ENCODE measurements at regions not wholly inside any gene's neighbourhood (a gene's known extent, or its start where the extent isn't known, plus 50 kb on each side); places are given as distances from the start of the nearest gene placed in this dataset.
A peak's percentile ranks its signal among the peaks of the same experiment; 100 is the strongest.

DNA sequence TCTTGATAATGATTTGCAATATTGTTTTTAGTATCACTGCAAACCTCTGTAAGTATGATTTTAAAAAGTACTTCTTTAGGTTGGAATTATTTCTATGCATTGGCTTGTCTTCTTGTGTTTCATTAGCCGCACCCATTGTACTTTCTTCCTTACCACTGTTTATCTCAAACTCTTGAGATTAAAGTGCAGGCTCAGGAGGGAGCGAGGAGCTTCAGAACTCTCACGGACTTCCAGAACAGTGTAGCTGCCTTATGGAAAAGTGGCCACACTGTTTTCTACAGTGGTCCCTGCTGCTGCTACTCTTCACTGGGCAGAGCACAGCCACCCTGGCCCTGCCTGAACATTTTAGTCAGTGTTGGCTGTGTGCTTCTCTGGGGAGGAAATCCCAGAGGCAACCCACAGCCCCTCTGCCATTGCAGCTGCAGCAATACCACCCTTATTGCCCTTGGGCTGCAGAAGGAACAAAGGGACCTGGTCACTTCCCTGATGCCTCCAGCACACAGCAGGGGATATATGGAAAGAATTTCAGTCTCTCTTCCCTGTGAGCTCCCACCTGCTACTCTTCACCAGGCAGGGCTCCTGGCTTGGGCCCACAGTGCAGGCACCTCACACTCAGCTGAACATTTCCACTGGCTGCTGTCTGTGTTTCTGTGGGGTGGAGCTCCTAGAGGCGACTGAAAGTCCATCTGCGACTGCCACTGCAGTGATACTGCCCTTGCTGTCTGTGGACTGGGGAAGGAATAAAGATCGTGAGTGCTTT, 91.7 kb upstream of the MAP3K4 start:
- peak; percentile 89 for DNase-seq (ENCODE audit: low read depth, low spot score)

DNA sequence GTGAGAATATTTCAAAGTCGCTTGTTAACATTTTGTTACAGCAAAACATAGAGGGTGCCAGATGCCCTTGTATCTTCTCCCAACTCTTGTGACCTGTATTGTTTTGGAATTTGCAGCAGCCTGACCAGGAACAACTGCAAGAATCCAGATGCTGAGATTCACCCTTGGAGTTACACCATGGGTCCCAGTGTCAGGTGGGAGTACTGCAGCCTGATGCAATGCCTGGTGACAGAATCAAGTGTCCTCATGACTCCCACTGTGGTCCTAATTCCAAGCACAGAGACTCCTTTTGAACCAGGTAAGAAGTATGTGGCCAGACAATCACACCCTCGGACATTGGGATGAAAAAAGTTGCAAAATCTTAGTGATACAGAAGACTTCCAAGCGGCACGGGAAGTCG, 79.6 kb upstream of the MAP3K4 start:
- no peak for DNase-seq (ENCODE audit: low read depth, low spot score)

GRCh38 chr6:160912411-160912810, 79.2 kb upstream of the MAP3K4 start:
- DNase-seq (ENCODE audit: low read depth, low spot score) = no peak

- no peak for DNase-seq (ENCODE audit: low read depth, low spot score)
Measured at GRCh38 chr6:160917572-160917971, 74.0 kb upstream of the MAP3K4 start.

DNA sequence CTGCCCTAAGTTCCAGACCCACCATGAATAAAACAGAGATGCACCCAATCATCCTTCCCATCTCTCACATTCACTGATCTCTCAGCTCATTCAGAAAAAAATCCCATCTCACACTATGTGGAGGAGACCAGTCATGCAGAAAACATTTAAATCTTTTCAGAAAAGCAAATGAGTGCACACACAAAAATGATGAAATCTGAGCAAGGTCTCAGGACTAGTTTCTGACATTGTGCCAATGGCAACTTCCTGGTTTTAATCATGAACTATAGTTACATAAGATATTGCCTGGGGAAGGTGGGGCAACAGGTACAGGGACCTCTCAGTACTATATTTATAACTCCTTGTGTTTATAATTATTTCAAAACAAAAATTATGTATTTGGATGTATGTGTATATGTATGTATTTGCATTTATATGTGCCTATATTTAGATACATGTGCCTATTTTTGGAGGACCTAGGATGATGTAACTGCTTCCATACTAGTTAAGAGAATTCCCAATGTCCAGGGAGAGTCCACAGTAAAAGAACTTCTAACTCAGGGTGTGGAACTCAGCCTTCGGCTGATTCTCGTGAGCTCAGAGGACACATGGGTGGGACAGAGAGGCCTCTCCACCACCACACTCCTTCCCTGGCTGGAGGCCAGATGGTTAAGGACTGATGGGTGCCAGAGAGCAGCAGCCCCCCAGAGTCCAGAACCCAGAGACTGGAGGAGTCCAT, 71.7 kb upstream of the MAP3K4 start:
- DNase-seq (ENCODE audit: low read depth, low spot score) = no peak

DNA sequence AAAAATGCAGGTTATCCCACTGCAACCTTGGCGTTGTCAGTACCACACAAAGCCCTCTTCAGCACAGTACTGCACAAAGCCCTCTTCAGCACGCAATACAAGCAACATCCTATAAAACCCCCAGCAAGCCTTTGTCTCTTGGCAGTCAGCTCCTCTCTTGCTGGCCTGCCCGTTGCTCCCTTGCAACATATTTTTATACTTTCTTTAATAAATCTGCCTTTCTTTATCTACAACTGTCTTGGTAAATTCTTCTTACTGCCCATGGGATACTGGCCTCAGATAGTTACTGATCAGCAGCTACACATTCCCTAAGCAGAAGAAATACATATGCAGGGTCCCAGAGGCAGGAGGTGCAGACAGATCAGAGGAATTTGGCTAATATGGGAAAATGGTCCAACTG, 70.5 kb upstream of the MAP3K4 start:
- no peak for DNase-seq (ENCODE audit: low read depth, low spot score)

DNA sequence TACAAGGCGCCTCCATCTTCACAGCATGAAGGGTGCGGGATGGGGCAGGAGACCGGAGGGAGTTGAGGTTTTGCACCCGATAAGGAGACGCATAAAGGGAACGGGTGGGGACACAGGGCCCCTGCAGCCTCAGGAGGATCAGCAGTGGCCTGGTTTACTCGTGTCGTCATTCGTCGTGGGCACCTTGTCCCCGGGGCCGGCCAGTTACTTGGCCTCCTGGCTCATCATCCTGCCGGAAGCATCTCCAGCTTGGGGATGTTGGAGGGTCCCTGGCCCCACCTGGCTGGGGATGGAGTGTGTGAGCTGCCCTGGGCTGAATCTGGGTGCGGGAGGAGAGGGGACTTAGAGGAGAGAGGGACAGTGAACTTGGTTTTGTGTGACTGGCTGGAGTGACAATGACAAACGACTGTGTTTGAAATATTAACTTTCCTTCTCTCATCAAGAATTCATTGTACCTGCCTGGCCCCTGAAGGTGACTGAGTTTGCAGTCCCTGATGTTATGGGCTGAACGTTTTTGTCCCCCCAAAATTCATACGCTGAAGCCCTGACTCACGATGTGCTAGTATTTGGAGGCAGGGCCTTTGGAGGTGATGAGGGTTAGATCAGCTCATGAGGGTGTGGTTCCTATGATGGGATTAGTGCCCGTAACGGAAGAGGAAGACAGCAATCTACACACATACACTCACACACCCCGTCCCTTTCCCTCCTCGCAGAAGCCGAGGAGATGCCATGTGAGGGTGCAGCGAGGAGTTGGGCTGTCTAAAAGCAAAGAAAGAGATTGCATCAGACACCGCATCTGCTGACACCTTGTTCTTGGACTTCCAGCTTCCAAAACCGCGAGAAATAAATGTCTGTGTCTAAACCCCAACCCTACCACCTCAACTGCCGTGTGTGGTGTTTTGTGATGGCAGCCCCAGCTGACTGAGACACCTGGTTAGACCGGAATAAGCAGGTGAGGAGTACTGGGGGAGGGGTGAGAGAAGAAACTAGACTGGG, 65.0 kb upstream of the MAP3K4 start:
- DNase-seq (ENCODE audit: low read depth, low spot score) = peak; percentile 40

GRCh38 chr6:160927416-160927815, 64.2 kb upstream of the MAP3K4 start:
- peak; percentile 42 for DNase-seq (ENCODE audit: low read depth, low spot score)

DNA sequence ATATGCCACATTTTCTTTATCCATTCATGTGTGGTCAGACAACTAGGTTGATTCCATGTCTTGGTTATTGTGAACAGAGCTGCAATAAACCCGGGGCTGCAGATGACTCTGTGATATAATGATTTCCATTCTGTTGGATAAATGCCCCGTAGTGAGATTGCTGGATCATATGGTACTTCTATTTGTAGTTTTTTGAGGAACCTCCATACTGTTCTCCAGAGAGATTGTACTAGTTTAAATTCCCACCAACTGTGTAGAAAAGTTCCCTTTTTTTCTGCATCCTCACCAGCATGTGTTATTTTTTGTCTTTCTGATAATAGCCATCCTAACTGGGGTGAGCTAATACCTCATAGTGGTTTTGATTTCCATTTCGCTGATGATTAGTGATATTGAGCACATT, 62.2 kb upstream of the MAP3K4 start:
- no peak for DNase-seq (ENCODE audit: low read depth, low spot score)

DNA sequence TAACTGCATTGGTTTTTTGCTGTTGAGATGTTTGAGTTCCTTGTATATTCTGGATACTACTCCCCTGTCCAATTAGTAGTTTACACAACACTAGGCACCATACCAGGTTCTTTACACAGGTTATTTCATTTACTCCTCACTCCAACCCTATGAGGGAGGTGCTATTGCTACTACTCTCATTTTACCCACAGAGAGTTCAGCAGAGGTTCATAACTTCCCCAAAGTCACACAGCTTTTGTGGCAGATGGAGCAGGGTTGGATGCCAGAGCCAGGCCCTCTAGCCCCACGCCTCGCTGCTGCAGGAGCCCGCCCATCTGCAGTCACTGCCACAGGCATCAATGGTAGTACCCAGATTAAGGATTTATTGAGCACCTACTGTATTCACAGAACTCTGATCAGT, 61.7 kb upstream of the MAP3K4 start:
- no peak for DNase-seq (ENCODE audit: low read depth, low spot score)

GRCh38 chr6:160930547-160931377, 60.8 kb upstream of the MAP3K4 start:
- peak; percentile 84 for DNase-seq (ENCODE audit: low read depth, low spot score)

GRCh38 chr6:160931378-160932310, 59.9 kb upstream of the MAP3K4 start:
- peak; percentile 37 for DNase-seq (ENCODE audit: low read depth, low spot score)

GRCh38 chr6:160933256-160933655, 58.3 kb upstream of the MAP3K4 start:
- peak; percentile 57 for DNase-seq (ENCODE audit: low read depth, low spot score)

DNA sequence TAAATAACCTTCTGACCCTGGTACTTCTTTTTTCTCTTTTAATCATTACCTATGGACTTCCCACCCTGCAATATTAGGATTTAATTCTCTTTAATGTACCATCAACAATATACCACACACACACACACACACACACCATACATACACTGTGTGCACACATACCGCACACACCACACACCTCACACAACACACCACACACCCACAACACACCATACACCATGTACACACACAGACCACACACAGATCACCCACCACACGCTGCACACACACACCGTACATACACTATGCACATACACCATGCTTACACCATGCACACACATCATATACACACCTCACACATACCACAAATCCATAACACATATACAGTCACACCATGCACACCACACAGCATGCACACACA, 57.4 kb upstream of the MAP3K4 start:
- no peak for DNase-seq (ENCODE audit: low read depth, low spot score)

DNA sequence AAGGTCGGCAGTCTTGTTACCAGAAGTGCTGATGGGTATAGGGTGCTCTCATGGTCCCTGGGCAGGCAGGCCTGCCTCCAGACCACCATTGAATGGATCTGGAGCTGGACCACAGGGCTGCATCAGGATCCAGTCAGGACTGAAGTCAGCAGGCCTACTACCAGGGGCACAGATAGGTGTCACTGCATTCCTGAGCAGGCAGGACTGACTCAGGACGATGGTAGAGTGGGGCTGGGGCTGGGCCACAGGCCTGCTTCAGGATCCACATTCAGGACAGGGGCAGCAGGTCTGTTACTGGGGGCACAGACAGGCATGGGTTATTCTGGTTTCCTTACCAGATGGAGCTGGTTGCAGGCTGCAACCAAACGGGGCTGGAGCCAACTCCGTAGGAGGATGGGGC, 51.4 kb upstream of the MAP3K4 start:
- DNase-seq (ENCODE audit: low read depth, low spot score) = no peak
